Jurkat, Clone E6-1 (cell line): ENCODE measurements at regions not wholly inside any gene's neighbourhood (a gene's known extent, or its start where the extent isn't known, plus 50 kb on each side); places are given as distances from the start of the nearest gene placed in this dataset.
"Not testable (repeated sequence)": the region's sequence is repeated elsewhere in the genome, so short reads cannot be mapped to it uniquely, and the experiment has no call there.

Source experiments
- DNase-seq: peaks from one replicate; pipeline ENCODE4 v3.0.0-alpha.2; 2011; ENCODE audit warnings: low read depth, low spot score
- H3K4me3 ChIP-seq: 2 replicates; pipeline ENCODE4 v1.5.1; 2011; ENCODE audit warnings: mild to moderate bottlenecking, low read length, control low read depth, moderate library complexity

DNA sequence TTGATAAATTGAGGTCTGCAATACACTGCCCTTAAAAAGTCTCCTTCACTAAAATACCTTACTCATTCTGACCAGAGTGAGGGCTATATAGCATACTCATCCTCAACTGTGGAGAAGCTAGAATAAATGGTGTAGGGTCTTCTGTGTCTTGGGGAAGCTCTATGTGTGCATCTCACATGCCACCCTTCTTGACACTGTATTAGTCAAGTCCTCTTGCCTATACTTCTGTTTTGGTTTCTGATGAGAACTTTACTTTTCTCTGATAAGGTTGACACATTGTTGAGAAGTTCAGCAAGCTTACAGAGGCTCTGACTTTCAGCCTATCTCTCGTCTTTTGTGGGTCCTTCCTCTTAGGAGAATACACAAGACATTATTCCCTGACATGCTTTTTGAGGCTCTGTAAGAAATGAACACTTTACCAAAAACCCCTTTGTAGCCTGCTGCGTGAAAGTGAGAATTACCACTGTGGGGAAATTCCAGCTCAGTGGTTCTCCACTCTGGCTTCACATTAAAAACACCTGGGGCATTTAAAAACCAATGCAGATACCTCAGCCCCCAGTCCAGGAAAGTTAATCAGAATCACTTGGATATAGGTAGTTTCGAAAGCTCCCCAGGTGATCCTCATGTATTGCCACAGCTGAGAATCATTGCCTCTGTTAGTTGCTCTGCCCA lies 372.1 kb upstream of the HS3ST5 start:
- no peak overlapping the region for H3K4me3 ChIP-seq
- no peak for DNase-seq

DNA sequence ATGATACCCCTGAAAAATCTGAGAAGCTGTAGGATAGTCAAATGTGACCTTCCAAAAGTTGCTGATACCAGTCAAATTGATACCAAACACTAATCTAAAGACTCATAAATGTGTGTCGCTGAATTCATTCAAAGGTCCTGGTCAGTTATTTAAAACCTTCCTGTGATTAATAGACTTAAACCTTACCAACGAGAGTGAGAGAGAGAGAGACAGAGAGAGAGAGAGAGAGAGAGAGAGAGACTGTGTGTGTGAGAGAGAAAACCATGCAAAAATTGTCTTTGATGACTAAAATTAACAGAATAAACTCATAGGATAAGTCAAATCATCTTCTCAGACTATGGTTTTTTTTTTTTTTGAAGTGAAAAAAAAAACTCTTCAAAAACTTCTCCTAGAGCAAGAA lies 370.9 kb upstream of the HS3ST5 start:
- no peak for DNase-seq
- H3K4me3 ChIP-seq = no peak overlapping the region

DNA sequence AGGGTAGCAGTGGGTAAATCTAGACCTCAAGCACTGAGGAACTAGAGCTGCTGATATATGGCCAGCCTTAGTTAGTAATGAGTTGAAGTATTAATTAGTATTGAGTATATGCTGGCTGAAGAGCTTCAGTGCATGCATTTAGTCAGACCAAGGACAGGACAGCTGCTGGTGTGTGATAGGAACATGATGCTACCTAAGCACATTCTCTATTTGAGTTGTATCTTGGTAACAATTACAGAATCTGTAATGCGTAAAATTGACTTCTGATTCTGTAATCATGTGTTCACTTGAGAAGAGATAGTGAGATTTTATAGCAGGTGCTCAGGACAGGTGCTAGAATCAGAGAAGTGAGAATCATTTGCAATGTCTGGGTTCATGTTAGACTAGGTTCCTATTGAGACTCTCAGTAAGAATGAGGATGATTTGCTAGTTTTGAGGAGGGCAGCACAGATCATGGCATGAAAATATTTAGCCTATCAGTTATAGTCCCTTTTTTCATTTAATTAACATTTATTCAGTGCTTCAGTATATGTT lies 369.4 kb upstream of the HS3ST5 start:
- H3K4me3 ChIP-seq = no peak overlapping the region
- DNase-seq = no peak

DNA sequence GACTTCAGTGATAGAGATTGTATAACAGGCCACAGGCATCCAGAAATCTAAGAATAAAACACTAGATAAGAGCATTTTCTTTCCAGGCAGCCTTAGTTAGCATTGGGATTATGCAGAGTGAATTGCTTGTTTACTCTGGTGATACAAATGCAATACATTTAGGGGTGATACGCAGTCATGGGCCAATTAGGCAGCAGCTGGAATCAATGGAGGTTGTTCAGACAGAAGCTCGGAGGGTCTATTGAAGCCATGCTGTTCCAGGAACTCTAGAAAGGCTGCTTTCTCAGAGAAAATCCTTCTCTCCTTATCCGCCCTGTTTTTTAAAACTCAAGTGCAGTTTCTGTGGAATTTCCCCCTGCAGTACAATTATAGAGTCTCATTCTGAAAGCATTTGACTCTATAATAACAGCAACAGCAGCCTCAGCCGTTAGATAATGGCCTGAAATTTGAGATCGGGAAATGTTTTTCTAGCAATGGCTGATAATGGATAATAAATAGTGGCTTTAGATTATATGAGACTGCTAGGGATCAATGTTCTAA lies 364.3 kb upstream of the HS3ST5 start:
- DNase-seq = no peak
- H3K4me3 ChIP-seq = no peak overlapping the region

DNA sequence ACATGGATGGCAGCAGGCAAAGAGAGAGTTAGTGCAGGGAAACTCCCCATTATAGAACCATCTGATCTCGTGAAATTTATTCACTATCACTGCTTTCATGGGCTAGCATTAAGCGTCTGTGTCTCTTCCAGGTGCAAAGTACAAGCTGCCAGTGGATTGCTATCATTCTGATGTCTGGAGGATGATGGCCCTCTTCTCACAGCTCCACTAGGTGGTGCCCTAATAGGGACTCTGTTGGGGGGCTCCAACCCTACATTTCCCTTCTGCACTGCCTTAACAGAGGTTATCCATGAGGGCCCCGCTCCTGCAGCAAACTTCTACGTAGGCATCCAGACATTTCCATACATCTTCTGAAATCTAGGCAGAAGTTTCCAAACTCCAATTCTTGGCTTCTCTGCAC lies 347.8 kb upstream of the HS3ST5 start:
- no peak overlapping the region for H3K4me3 ChIP-seq
- DNase-seq = no peak

DNA sequence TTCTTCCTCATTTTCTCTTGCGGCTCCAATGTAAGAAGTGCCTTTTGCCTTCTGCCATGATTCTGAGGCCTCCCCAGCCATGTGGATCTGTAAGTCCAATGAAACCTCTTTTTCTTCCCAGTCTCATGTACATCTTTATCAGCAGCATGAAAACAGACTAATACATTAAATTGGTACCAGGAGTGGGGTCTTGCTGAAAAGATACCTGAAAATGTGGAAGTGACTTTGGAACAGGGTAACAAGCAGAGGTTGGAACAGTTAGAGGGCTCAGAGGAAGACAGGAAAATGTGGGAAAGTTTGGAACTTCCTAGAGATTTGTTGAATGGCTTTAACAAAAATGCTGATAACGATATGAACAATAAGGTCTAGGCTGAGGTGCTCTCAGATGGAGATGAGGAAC lies 316.7 kb upstream of the HS3ST5 start:
- H3K4me3 ChIP-seq = no peak overlapping the region
- DNase-seq = no peak

DNA sequence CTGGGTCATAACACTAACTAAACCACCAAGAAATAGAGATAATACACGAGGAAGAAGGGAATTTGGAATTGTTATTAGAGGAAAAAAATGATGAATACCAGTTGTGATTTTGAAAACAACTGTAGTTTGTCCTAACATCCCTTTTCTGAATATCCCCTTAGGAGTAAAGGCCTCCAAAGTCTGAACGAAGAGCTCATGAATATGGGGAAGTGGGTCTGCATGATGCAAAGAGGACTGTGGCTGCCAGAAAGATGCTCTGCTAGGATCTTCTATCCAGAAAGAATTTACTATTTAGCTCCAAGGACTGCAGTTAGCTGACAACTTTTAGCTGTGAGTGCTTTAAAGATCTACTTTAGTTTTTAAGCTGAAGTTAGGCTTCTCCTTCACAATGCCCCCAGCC lies 308.8 kb upstream of the HS3ST5 start:
- H3K4me3 ChIP-seq = no peak overlapping the region
- DNase-seq = no peak

DNA sequence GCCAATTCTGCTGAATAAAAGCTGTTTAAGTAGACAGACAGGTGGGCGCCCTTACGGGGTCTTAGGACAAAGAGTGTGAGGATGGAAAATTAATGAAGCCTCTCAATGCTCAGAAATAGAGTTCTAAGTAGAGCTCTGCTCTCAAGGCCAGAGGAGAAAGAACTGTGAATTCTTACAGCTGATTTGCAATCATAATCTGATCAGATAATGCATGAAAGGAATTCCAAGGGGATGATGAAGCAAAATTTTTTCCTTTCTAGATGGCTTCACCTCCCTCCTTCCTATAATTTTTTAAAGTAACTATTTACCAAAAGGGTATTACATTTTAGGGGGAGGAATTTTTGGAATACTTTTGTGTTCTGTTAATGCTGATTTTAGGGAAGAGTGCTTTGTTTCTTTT lies 308.1 kb upstream of the HS3ST5 start:
- no peak for DNase-seq

DNA sequence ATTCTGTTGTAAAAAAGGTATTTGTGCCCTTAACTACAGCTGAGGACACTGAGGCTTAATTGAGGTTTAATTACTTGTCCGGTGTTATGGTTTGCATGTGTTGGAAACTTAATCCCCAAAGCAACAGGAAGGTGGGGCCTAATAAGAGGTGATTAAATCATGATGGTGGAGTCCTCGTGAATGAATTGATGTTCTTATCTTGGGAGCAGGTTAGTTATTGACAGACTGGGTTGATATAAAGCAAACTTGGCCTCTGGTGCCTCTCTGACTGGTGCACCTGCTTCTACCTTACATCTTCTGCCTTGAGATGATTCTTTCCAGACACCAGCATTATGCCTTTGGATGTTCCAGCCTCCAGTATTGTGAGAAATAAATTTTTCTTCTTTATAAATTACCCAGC lies 306.5 kb upstream of the HS3ST5 start:
- DNase-seq = no peak
- no peak overlapping the region for H3K4me3 ChIP-seq

More for the DNA sequence above, 308.1 kb upstream of the HS3ST5 start:
- H3K4me3 ChIP-seq = no peak overlapping the region

DNA sequence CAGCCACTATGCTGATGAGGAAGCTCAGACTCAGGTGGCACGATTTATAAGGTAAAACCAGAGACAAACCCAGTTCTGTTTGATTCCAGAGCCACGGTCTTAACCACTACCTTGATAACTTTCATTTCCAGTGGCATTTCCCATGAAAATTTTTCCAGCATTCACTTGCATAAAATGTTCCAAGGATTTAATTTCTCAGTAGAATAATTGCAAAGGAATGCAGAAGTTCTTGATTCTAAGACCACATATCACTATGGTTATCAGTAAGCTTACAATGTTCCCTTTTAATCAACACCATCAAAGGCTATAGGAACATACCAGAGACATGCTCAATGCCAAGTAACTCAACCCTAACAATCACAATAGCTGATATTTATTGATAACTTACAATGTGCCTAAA lies 306.0 kb upstream of the HS3ST5 start:
- DNase-seq = no peak
- H3K4me3 ChIP-seq = no peak overlapping the region

DNA sequence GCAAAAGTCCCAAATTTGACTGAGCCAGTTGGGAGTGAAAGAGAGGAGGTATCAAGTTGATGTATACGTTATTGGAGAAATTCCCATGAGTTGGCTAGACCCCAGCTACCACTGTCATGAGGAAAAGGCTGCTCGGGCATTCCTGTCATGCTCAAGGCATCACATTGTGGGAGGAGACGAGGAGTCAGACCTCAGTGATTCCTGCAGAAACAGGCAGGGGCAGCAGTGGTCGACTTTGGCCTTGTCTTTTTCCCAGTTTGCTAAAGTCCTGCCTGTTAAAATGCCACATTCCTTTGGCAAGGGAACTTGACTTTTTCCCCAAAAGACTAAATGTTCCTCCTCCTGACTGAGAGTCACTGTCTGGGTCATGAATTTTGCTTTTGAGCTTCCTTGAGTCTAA lies 295.5 kb upstream of the HS3ST5 start:
- no peak overlapping the region for H3K4me3 ChIP-seq
- DNase-seq = no peak

DNA sequence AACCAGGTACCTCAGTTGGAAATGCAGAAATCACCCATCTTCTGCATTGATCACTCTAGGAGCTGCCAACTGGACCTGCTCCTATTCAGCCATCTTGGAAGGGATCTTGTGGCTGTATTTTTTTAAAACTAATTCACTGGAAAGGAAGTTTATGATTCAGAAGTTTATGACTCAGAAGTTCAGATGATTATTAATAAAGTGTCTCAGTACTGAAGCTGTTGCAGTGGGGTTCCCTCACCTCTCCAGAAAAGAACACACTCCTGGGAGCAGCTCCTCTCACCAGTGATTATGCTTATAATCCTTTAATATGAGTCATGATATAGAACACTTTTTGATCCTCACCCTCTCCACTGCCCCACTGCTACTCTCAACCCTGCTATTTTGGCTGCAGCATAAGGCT lies 291.2 kb upstream of the HS3ST5 start:
- no peak for DNase-seq
- no peak overlapping the region for H3K4me3 ChIP-seq

DNA sequence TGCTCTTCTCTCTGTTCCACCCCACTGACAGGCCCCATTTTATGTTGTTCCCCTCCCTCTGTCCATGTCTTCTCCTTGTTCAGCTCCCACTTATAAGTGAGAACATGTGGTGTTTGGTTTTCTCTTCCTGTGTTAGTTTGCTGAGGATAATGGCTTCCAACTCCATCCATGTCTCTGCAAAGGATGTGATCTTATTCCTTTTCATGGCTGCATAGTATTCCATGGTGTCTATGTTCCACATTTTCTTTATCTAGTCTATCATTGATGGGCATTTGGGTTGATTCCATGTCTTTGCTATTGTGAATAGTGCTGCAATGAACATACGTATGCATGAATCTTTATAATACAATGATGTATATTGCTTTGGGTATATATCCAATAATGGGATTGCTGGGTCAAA lies 283.4 kb upstream of the HS3ST5 start:
- H3K4me3 ChIP-seq, DNase-seq: not testable (repeated sequence)

DNA sequence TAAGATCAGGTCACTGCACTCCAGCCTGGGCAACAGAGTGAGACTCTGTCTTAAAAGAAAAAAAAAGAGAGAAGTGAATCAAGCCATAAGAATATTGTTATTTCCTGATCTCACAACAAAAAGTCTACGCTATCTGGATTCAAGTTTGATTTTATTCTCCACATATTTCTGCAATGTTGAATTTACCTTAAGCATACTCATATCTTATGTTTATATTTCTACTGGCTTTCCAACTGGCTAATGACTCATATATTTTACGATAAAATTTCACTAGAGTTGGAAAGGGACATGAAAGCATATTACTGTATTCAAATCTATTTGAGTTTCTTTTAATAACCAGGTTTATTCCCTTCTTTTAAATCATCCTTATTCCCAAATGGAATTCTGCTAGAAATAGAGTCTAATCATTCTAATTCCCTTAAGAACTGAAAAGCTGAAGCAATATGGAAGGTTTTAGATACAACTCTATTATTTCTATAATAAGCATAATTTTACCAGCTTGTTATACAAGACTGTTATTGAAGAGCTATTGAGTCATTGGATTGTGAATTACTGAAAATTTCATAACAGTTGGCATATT lies 276.9 kb upstream of the HS3ST5 start:
- no peak overlapping the region for H3K4me3 ChIP-seq
- DNase-seq = no peak

DNA sequence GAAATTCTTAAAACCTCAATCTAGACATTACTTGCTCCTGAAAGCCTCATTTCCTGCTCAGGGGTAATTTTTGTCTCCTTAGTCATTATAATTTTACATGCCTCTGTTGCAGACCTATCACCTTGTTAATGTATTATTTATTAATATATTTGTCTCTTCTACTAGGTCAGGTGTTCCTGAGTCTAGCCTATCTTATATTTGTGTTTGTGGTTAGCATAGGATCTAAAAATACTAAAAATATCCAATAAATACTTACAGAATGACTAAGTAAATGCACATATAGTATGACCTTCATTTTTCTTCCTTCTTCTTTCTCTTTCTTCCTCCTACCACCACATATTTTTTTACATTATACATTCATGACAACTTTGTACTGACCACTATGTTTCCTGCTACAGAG lies 268.9 kb upstream of the HS3ST5 start:
- no peak overlapping the region for H3K4me3 ChIP-seq
- no peak for DNase-seq

DNA sequence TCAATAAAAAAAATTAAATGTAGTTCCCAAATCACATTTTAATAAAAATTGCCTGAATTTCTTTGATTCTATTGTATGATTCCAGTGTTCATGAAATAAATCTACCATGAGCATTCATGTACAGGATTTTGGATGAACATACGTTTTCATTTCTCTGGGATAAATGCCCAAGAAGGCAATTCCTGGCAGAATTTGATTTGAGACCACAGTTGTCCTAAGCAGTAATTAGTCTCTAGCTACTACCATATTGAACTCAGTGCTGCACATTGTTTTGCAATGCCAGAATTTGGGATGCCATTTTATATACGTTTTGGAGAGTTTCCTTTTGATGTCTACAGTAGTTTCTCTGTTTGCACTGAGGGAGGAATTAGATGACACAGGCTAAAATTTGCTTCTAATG lies 265.3 kb upstream of the HS3ST5 start:
- no peak for DNase-seq
- H3K4me3 ChIP-seq = no peak overlapping the region

DNA sequence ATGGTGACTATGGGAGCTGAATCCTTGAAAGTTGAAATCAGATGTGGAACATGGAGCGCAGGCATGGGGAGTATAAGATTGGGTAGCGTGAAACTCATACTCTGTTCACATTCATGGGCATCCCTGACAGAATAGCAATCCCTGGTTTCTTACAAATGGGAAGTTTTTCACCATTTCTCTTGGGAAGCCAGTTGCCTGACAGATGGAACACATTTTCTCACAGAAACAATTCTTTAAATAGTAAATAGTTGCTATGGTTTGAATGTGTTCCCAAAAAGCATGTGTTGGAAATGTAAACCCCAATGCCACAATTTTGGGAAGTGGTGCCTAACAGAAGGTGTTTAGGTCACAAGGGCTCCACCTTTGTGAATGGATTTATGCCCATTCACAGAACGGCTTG lies 262.8 kb upstream of the HS3ST5 start:
- no peak overlapping the region for H3K4me3 ChIP-seq
- no peak for DNase-seq

DNA sequence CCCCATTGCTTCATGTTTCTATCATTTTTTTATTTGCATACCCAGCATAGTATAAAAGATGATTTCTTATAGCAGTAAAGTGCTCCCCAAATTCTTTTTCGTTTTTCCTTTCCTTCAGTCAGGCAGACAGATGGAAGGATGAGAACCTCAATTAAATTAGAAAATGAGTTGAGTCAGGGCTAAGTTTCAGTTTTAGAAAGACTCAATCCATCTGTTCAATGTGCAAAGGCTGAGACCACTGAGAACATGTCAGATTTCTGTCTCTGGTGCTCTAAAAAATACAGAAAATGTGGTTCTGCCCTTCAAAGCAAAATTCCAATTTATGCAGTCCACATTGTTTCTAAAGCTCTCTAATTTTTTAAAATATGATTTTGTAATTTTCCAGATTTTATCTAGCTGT lies 257.6 kb upstream of the HS3ST5 start:
- H3K4me3 ChIP-seq = no peak overlapping the region
- no peak for DNase-seq

DNA sequence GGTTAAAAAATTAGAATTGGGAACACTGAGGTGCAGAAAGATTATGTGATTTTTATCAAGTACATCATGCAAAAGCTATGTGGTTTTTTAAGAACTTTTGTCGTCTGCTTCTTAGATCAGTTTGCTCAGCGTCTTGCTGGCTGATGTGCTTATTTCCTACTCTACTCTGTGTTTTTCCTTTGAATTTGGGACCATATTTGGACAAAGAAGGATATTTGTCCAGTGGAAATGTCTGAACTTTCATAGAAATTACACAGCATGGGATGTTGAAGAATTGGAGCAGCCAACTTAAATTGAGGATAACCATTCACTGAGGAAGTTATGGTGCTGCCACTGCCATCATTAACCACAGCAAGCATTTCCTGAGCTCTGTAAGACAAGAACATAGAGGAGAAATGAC lies 252.8 kb upstream of the HS3ST5 start:
- H3K4me3 ChIP-seq = no peak overlapping the region
- DNase-seq = no peak

DNA sequence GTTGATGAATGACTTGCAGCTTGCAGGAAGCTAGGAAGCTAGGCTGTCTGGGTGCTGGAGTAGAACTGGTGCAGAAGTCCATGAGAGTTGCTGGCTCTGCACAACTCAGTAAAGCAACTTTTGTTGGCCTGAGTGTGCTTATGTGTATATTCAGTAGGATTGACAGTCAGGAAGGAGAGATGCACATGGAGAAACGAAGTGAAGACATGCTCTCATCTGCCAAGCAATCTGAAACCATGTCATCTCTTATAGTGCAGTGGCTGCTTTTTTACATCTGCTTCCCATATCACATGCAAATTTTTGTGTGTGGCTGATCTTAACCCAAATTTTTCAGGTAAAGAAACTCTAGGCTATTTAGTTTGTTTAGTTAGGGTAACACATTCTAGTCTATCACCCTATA lies 252.4 kb upstream of the HS3ST5 start:
- DNase-seq = no peak
- H3K4me3 ChIP-seq = no peak overlapping the region

DNA sequence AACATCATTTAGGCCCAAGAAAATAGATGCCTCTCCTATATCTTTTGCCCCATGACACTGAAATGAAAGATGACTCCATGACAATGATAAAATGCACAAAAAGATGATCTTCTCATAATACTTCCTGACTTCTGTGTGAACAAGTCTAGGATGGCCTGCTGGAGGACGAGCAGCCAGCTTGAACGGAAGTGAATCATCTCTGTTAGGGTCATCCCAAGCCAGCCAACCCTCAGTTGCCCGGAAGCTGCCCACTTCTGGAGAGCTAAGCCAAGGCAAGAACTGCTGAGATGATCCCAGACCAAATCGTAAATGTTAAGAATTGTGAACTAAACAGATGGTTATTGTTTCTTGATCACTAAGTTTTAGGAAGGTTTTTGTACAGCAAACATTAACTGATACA lies 249.7 kb upstream of the HS3ST5 start:
- DNase-seq = no peak

More for the DNA sequence above, 249.7 kb upstream of the HS3ST5 start:
- H3K4me3 ChIP-seq = no peak overlapping the region
